SK-N-MC (cell line): ENCODE measurements at regions not wholly inside any gene's neighbourhood (a gene's known extent, or its start where the extent isn't known, plus 50 kb on each side); places are given as distances from the start of the nearest gene placed in this dataset.

ENCODE experiments used
- EZH2 ChIP-seq: fragments of 200-600 bp; sonication (generic); IDR thresholded peaks from one replicate; pipeline ENCODE4 v1.6.1; 2017; ENCODE audit warnings: antibody characterized with exemption
- FOXP2 ChIP-seq: optimal IDR thresholded peaks from 2 replicates; pipeline ENCODE3; 2011; ENCODE audit warnings: mild to moderate bottlenecking, moderate library complexity; ENCODE audit not compliant: insufficient read depth; ENCODE audit errors: extremely low read length, control extremely low read depth
- POLR2AphosphoS5 ChIP-seq: IDR thresholded peaks from 2 replicates; pipeline ENCODE4 v1.6.1; 2012; ENCODE audit warnings: mild to moderate bottlenecking, low read depth, low read length, borderline replicate concordance

DNA sequence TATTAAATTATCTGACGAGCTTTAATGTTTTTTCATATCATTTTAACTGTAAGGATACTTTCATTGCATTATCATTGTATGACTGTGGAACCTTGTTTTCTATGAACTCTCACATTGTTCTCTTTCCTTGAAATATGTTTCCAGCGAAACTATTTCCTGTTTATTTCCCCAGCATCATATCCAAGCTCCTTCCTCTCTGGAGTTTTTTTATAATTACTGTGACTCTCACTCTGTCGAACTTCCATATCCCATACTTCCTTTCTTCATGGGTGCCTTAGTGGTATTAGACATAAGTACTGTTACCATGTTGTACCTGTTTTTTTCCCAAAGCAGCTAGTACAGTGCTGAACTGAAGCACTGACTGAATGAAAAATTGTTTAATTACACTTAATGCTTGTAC, 373.6 kb upstream of the CNTN3 start:
- TF ChIP-seq EZH2 (no peak), POLR2AphosphoS5 (no peak), FOXP2 (no peak)
